OCI-LY1 (cell line): ENCODE measurements at regions not wholly inside any gene's neighbourhood (a gene's known extent, or its start where the extent isn't known, plus 50 kb on each side); places are given as distances from the start of the nearest gene placed in this dataset.

ENCODE experiments used
- EZH2 ChIP-seq: fragments of 200-600 bp; sonication (generic), shearing (Covaris generic); IDR thresholded peaks from 2 replicates; pipeline ENCODE4 v1.8.0; 2017; ENCODE audit warnings: borderline replicate concordance, mixed run types, mild to moderate bottlenecking, antibody characterized with exemption, low read length, moderate library complexity, mixed read lengths
- TF ChIP-seq, protein P1 (sequence below): fragments of 200-600 bp; sonication (generic), shearing (Covaris generic); IDR thresholded peaks from 2 replicates; pipeline ENCODE4 v1.5.1; 2017; ENCODE audit warnings: mild to moderate bottlenecking, antibody characterized with exemption, low read length, moderate library complexity, mixed read lengths

GRCh38 chr2:43104106-43104505 lies 122.3 kb downstream of the ZFP36L2 start:
- TF ChIP-seq, protein P1, sequence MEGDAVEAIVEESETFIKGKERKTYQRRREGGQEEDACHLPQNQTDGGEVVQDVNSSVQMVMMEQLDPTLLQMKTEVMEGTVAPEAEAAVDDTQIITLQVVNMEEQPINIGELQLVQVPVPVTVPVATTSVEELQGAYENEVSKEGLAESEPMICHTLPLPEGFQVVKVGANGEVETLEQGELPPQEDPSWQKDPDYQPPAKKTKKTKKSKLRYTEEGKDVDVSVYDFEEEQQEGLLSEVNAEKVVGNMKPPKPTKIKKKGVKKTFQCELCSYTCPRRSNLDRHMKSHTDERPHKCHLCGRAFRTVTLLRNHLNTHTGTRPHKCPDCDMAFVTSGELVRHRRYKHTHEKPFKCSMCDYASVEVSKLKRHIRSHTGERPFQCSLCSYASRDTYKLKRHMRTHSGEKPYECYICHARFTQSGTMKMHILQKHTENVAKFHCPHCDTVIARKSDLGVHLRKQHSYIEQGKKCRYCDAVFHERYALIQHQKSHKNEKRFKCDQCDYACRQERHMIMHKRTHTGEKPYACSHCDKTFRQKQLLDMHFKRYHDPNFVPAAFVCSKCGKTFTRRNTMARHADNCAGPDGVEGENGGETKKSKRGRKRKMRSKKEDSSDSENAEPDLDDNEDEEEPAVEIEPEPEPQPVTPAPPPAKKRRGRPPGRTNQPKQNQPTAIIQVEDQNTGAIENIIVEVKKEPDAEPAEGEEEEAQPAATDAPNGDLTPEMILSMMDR, result no peak
- no peak for TF ChIP-seq EZH2
